ENCODE measurements at regions not wholly inside any gene's neighbourhood (a gene's known extent, or its start where the extent isn't known, plus 50 kb on each side); places are given as distances from the start of the nearest gene placed in this dataset.

GRCh38 chr6:81561731-81562130, 190.8 kb downstream of the TENT5A start:
- no peak for TF ChIP-seq CTCF (IDR thresholded peaks at IDR 0.05)
- no peak for TF ChIP-seq POLR2A (IDR thresholded peaks at IDR 0.05)

Data from testis (tissue), 2 donors.